HG03045 (cell line): ENCODE measurements at regions not wholly inside any gene's neighbourhood (a gene's known extent, or its start where the extent isn't known, plus 50 kb on each side); places are given as distances from the start of the nearest gene placed in this dataset.
A peak's percentile ranks its signal among the peaks of the same experiment; 100 is the strongest.

ENCODE experiments used
- ATAC-seq: cut with Tn5 transposase; IDR thresholded peaks from one replicate; pipeline ENCODE4 v1.9.1; 2021; ENCODE audit warnings: mild to moderate bottlenecking, moderate library complexity; ENCODE audit not compliant: unreplicated experiment

GRCh38 chr2:136250131-136250530 lies 132.2 kb upstream of the CXCR4 start:
- no peak for ATAC-seq

DNA sequence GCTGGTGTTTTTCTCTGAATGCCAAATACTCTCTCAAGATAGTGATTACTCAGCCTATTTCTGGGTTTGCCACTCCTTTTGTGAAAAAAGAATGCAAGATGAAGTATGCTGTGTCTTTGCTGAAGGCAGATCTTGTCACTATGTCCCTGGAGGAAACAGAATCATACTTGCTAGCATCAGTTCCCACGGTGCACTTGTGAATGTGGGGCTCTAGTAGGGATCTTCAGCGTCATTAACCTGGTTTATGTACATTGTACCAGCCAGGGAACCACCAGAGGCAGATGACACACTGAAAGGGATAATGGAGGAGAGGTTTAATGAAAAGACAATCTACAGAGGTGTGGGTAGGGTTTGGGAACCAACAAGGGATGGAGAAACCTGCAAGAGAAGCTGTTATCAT lies 131.0 kb upstream of the CXCR4 start:
- no peak for ATAC-seq

- no peak for ATAC-seq
These were observed 130.3 kb upstream of the CXCR4 start for GRCh38 chr2:136248242-136248641.

DNA sequence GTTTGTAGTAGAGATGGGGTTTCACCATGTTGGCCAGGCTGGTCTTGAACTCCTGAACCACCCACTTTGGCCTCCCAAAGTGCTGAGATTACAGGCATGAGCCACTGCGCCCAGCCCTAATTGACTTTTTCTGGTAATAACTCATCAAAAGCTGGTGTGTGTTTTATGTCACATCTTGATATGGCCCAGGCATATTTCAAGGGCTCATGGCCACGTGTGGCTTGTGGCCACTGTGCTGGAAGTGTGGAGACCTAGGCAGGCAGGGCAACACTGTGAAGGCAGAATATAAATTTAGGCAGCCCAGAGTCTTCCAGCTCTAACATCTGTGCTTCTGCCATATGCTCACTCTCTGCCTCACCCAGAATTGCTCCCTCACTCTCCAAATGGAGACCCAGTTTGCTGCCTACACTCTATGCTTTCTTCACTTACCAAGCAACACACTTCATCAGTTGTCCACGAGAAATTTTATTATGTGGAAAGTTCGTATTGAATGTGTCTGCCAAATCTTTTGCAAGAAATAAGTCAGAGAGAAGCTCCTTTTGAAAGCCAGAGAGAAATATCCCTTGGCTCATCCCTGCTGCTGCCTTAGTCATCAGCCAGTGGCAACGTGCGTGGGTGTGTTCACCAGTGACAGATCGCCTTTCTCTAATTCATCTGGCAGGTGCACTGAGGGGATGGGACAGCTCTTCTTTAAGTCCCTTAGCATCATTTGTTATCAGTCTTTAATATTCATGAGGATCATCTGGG lies 129.4 kb upstream of the CXCR4 start:
- no peak for ATAC-seq

DNA sequence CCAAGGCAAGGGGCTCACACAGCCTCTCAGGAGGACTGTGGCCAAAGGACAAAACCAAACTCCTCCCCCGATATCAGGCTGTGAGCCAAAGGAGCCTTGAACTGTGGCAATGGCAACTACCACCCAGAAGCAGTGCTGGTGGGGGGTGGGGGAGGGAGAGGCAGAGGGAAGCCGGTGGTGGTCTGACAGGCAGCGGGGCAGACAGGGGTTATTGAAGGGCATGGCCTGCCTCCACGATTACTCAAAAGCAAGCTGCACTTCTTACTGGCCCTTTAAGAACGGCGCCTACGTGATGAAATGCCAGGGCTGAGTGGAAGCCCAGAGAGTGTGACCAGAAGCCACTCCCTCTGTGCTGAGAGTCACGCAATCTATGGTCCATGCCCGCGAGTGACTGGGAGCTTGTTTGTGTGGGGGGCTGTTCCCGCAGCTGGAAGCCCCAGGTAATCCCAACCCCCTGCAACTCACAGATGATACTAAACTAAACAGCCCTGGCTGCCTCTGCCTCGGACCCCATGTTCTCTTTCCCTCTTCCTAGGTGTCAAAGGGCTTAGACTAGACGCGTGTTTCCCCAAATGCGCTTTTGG lies 128.2 kb upstream of the CXCR4 start:
- peak; percentile 82 for ATAC-seq

- no peak for ATAC-seq
These were observed 127.3 kb upstream of the CXCR4 start for GRCh38 chr2:136245211-136245610.

GRCh38 chr2:136244536-136244885 lies 126.6 kb upstream of the CXCR4 start:
- no peak for ATAC-seq

GRCh38 chr2:136243638-136244535 lies 125.9 kb upstream of the CXCR4 start:
- no peak for ATAC-seq

GRCh38 chr2:136242687-136243277 lies 124.8 kb upstream of the CXCR4 start:
- no peak for ATAC-seq

DNA sequence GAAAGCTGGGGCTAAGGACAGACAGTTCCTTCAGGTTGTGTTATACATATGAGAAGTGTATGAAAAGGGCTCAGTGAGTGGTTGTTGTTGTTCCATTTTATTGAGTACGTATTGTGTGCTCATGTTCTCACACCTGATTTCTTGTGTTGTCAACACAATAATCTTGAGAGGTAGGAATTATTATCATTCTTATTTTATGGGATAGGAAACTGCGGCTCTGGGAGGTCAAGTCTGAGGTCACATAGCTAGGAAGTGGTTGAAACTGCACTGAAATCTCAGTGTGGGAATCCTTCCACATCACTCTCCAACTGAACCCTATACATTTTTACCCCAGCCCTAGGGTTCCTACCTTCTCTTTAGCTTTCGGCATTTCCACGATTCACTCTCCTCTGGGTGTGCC lies 124.2 kb upstream of the CXCR4 start:
- no peak for ATAC-seq

GRCh38 chr2:136239079-136239685 lies 121.2 kb upstream of the CXCR4 start:
- ATAC-seq, result no peak

- peak; percentile 85 for ATAC-seq
These were observed 120.5 kb upstream of the CXCR4 start for GRCh38 chr2:136238286-136239078.

GRCh38 chr2:136236019-136236418 lies 118.1 kb upstream of the CXCR4 start:
- ATAC-seq, result no peak

DNA sequence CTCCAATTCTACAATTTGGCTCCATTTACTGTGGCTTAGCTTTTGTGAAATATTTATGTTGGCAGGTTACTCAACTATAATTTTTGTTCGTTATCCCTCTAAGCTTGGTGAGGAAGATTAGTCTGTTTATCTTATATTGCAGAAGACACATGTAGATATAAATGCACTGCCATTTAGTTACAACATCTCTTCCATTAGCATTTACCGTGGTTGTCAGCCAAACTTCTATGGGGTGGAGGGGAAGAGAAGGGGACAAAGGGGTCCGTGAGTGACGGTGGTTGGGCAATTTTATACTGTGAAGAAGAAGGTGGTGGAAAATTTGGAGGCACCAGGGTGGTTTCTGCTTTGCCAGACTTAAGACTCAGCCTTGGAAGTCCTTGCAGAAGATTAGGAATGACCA lies 117.6 kb upstream of the CXCR4 start:
- ATAC-seq, result no peak

DNA sequence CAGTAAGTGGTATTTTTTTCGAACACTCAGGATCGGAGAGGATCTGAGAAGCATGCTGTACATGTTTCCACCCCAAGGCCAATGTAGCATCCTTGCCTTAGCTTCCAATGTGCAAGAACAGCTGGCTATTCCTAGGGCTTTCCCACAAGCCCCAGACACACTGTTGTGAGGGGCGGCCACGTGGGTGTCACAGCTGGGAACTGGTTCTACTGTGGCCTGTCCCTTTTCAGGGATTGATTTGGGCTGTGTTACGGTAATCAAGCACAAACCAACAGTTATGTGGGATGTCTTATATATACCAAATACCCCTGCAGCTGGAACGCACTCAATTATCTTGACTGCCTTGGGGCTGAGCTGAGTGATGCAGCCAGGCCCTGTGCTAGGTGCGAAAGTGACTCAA lies 116.3 kb upstream of the CXCR4 start:
- no peak for ATAC-seq

DNA sequence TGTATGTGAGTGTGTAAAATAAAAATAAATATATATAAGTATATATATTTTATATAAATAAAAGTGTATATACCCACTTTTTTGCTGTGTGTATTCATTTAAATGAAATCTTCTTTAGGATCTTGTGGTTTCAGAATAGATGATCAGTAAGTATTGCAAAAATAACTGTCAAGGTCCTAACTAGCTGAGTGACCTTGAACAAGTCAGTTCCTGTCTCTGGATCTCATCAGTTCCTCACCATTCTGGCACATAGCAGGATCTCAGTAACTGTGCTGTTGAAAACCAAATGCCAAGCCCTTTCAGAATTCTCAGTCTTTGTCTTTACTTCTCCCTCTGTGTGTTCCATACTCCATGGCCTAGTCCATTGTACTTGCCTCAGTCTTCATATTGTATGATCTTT lies 115.3 kb upstream of the CXCR4 start:
- ATAC-seq, result no peak

GRCh38 chr2:136232456-136233172 lies 114.7 kb upstream of the CXCR4 start:
- ATAC-seq, result no peak

GRCh38 chr2:136230464-136230863 lies 112.5 kb upstream of the CXCR4 start:
- ATAC-seq, result no peak

GRCh38 chr2:136226903-136227302 lies 109.0 kb upstream of the CXCR4 start:
- ATAC-seq, result no peak
